ENCODE measurements at regions not wholly inside any gene's neighbourhood (a gene's known extent, or its start where the extent isn't known, plus 50 kb on each side); places are given as distances from the start of the nearest gene placed in this dataset.
"Not testable (repeated sequence)": the region's sequence is repeated elsewhere in the genome, so short reads cannot be mapped to it uniquely, and the experiment has no call there.

- ChIA-PET POLR2A (no interaction called here), CTCF (interaction anchor here (1.1 to 1.6 kb wide), 2 partner anchors 13 to 240 kb away, joined by 3 read pairs; no protein-coding TSS in a partner anchor)
- no peak for DNase-seq (ENCODE audit: extremely low spot score)
- TF ChIP-seq, protein P1, sequence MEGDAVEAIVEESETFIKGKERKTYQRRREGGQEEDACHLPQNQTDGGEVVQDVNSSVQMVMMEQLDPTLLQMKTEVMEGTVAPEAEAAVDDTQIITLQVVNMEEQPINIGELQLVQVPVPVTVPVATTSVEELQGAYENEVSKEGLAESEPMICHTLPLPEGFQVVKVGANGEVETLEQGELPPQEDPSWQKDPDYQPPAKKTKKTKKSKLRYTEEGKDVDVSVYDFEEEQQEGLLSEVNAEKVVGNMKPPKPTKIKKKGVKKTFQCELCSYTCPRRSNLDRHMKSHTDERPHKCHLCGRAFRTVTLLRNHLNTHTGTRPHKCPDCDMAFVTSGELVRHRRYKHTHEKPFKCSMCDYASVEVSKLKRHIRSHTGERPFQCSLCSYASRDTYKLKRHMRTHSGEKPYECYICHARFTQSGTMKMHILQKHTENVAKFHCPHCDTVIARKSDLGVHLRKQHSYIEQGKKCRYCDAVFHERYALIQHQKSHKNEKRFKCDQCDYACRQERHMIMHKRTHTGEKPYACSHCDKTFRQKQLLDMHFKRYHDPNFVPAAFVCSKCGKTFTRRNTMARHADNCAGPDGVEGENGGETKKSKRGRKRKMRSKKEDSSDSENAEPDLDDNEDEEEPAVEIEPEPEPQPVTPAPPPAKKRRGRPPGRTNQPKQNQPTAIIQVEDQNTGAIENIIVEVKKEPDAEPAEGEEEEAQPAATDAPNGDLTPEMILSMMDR (IDR thresholded peaks at IDR 0.05; ENCODE audit: control extremely low read depth, extremely low read depth, low read depth, missing control alignments) = no peak
These were observed 87.4 kb upstream of the GRIN2A start for GRCh38 chr16:10269632-10270031.

DNA sequence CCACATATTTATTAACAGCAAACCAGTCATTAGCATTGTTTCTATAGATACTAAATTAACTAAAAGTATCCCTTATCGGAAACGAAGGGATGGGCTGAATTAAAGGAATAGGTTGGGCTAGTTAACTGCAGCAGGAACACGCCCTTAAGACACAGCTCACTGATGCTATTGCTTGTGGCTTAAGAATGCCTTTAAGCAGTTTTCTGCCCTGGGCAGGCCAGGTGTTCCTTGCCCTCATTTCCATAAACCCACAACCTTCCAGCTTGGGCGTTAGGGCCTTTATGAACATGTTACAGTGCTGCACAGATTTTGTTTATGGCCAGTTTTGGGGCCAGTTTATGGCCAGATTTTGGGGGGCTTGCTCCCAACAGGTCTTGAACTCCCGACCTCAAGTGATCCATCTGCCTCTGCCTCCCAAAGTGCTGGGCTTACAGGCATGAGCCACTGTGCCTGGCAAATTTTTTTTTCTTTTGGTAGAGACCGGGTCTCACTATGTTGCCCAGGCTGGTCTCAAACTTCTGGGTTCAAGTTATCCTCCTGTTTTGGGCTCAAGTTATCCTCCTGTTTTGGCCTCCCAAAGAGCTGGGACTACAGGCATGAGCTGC, 90.1 kb upstream of the GRIN2A start:
- POLR2A ChIA-PET; DNase-seq (ENCODE audit: extremely low spot score): not testable (repeated sequence)
- CTCF ChIA-PET = interaction anchor here (1.3 kb wide), 1 partner anchor 92 kb away, joined by 3 read pairs; no protein-coding TSS in a partner anchor

DNA sequence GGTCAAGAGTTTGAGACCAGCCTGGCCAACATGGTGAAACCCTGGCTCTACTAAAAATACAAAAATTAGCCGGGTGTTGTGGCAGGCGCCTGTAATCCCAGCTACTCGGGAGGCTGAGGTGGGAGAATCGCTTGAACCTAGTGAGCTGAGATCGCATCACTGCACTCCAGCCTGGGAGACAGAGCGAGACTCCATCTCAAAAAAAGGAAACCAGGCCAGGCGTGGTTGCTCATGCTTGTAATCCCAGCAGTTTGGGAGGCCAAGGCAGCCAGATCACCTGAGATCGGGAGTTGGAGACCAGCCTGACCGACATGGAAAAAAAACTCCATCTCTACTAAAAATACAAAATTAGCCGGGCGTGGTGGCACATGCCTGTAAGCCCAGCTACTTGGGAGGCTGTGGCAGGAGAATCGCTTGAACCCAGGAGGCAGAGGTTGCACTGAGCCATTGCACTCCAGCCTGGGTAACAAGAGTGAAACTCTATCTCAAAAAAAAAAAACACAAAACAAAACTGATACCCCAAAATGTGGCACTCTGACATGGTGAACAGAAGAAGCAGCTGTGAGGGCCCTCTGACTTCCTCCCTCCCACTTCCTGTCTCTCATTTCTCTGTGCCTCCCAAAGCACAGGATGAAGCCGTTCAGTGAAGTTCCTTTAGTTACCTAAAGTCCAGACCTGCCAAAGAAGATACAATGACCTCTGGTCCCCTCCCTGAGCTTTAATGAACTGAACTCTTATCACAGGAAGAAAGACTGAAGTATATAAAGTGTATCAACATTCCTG, 93.2 kb upstream of the GRIN2A start:
- peak; percentile 65 for DNase-seq (ENCODE audit: extremely low spot score)
- POLR2A ChIA-PET = not testable (repeated sequence)
- CTCF ChIA-PET = interaction anchor here (1.0 kb wide), 1 partner anchor 234 kb away, joined by 3 read pairs; no protein-coding TSS in a partner anchor

DNA sequence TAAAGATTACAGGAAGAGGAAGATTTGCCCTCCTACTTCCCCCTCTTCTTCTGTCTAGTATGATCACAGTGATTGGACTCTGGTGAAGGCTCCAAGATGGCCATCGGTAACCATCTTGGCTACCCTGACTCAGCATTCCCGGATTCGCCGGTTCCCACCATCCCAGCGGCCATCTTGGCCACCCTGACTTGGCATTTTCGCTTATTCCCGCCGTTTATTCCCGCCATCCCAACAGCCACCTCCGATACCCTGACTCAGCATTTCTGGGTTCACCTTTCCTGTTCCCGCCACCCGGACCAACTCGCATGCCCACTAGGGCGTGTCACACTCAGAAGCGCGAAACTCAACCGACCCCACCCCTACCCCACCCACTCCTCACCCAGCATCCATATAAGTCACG, 95.4 kb upstream of the GRIN2A start:
- no peak for DNase-seq (ENCODE audit: extremely low spot score)
- TF ChIP-seq, protein P1 (IDR thresholded peaks at IDR 0.05; ENCODE audit: control extremely low read depth, extremely low read depth, low read depth, missing control alignments) = no peak
- ChIA-PET POLR2A (no interaction called here), CTCF (no interaction called here)

DNA sequence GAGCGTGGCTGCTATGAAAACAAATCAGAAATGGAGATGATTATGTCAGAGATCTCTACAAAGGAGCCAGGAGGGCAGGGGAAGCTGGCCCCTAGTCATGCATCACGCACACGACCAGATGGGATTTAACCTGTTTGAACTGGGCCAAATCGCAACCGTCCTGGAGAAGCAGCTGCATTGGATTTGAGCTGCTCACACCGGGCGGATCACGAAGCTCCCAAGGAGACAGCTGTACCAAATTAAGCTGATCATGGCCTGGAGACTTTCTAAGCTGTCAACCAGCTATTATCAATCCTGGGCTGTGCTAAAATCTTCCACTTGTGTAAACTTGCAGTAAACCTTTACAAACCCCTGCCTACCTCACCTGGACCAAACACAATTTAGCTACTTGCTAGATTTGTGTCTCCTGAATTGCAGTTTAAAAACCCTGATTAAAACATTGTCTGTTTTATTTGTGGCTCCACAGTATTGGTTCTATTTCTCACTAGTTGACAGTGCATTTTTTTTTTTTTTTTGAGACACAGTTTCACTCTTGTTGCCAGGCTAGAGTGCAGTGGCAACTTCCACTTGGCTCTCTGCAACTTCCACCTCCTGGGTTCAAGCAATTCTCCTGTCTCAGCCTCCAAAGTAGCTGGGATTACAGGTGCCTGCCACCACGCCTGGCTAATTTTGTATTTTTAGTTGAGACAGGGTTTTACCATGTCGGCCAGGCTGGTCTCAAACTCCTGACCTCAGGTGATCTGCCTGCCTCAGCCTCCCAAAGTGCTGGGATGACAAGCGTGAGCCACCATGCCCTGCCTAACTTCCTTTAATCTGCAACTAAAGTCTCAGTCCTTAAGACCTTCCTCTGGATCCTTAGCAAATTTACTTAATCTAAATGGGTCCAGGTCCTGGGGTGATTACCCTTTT, 98.3 kb upstream of the GRIN2A start:
- ChIA-PET CTCF (interaction anchor here (1.6 to 2.2 kb wide), 3 partner anchors 16 to 638 kb away, joined by 3 to 7 read pairs (median 4); no protein-coding TSS in a partner anchor), POLR2A (no interaction called here)
- TF ChIP-seq, protein P1 (IDR thresholded peaks at IDR 0.05; ENCODE audit: control extremely low read depth, extremely low read depth, low read depth, missing control alignments) = no peak
- DNase-seq (ENCODE audit: extremely low spot score) = no peak

DNA sequence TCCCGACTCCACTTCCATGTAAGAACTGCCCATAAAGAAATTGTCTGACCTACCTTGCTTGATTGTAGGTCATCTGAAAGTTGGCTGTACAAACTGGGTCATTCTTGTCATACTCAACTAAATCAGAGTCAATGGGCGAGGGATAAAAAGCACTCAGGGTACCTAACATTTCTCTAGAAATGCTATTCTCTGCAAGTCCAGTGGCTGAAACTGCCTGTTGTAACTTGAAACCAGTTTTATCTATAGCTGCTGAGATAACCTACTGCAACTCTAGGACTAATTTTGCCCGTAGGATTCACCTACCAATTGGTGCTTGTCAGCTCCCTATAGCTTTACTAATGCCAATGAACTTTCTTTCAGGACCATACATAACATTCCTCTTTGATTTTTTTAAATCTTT, 100.1 kb upstream of the GRIN2A start:
- ChIA-PET POLR2A (no interaction called here), CTCF (no interaction called here)
- TF ChIP-seq, protein P1 (IDR thresholded peaks at IDR 0.05; ENCODE audit: control extremely low read depth, extremely low read depth, low read depth, missing control alignments) = no peak
- no peak for DNase-seq (ENCODE audit: extremely low spot score)

- CTCF ChIA-PET; POLR2A ChIA-PET; DNase-seq (ENCODE audit: extremely low spot score): not testable (repeated sequence)
These were observed 101.0 kb upstream of the GRIN2A start for GRCh38 chr16:10283246-10283645.

- CTCF ChIA-PET; DNase-seq (ENCODE audit: extremely low spot score); POLR2A ChIA-PET: not testable (repeated sequence)
These were observed 95.3 kb upstream of the ATF7IP2 start for GRCh38 chr16:10290467-10291105.

DNA sequence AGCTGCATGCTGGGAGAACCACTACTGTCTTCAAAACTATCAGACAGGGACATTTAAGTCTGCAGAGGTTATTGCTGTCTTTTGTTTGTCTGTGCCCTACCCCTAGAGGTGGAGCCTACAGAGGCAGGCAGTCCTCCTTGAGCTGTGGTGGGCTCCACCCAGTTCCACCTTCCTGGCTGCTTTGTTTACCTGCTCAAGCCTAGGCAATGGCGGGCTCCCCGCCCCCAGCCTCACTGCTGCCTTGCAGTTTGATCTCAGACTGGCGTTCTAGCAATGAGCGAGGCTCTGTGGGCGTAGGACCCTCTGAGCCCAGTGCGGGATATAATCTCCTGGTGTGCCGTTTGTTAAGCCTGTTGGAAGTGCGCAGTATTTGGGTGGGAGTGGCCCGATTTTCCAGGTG, 93.7 kb upstream of the ATF7IP2 start:
- POLR2A ChIA-PET; DNase-seq (ENCODE audit: extremely low spot score); CTCF ChIA-PET: not testable (repeated sequence)

- POLR2A ChIA-PET; CTCF ChIA-PET; DNase-seq (ENCODE audit: extremely low spot score): not testable (repeated sequence)
These were observed 92.9 kb upstream of the ATF7IP2 start for GRCh38 chr16:10292976-10293375.

GRCh38 chr16:10294153-10294552, 91.7 kb upstream of the ATF7IP2 start:
- CTCF ChIA-PET; POLR2A ChIA-PET; DNase-seq (ENCODE audit: extremely low spot score): not testable (repeated sequence)
